Kidney (tissue), 13 donors: ENCODE measurements at regions not wholly inside any gene's neighbourhood (a gene's known extent, or its start where the extent isn't known, plus 50 kb on each side); places are given as distances from the start of the nearest gene placed in this dataset.

Experiments
- DNase-seq, 5 donors: peaks; one replicate each; pipeline ENCODE4 v3.0.0-alpha.2; 2013 to 2020
- FAIRE-seq: peaks from 2 replicates; lab custom pipeline; 2012; peaks lifted over from hg19 to GRCh38; lab: Jason Lieb, UNC
- H3K27ac ChIP-seq, 2 donors: one replicate each; pipeline ENCODE4 v1.7.0; 2013; ENCODE audit warnings: low read depth in 2 of 2, low read length in 2 of 2, inconsistent platforms in 1 of 2
- H3K27me3 ChIP-seq: one replicate; pipeline ENCODE4 v1.7.1; 2013; ENCODE audit warnings: low read length, inconsistent platforms; ENCODE audit not compliant: control insufficient read depth, insufficient read depth
- H3K36me3 ChIP-seq, 3 donors: one replicate each; pipeline versions ENCODE4 v1.7.0 to v1.7.1; 2013; ENCODE audit warnings: low read length in 3 of 3, control low read depth in 1 of 3, inconsistent platforms in 1 of 3; ENCODE audit not compliant: insufficient read depth in 3 of 3, control insufficient read depth in 2 of 3
- H3K4me1 ChIP-seq, 3 donors: one replicate each; pipeline versions ENCODE4 v1.7.0 to v1.7.1; 2013; ENCODE audit warnings: low read length in 3 of 3, inconsistent platforms in 1 of 3, low read depth in 1 of 3; ENCODE audit not compliant: control insufficient read depth in 2 of 3, insufficient read depth in 2 of 3
- H3K4me3 ChIP-seq, 3 donors: one replicate each; pipeline versions ENCODE4 v1.7.0 to v1.8.1; 2013; ENCODE audit warnings: low read length in 3 of 3, control low read depth in 1 of 3, inconsistent platforms in 1 of 3
- H3K9ac ChIP-seq, 3 donors: one replicate each; pipeline versions ENCODE4 v1.7.0 to v1.7.1; 2013; ENCODE audit warnings: low read length in 3 of 3, control low read depth in 1 of 3, inconsistent platforms in 1 of 3
- H3K9me3 ChIP-seq, 3 donors: one replicate each; pipeline versions ENCODE4 v1.7.0 to v1.7.1; 2013; ENCODE audit warnings: low read length in 3 of 3, control low read depth in 1 of 3, inconsistent platforms in 1 of 3; ENCODE audit not compliant: control insufficient read depth in 2 of 3, insufficient read depth in 1 of 3
- intact Hi-C: fragments of 100-400 bp; cut with DNase I; formaldehyde crosslinking; loops from one replicate; pipeline ENCODE4 v1.11.1; 2022
- TF ChIP-seq, protein P1 (sequence below): IDR thresholded peaks from 3 replicates; pipeline ENCODE4 v1.5.1; 2012; ENCODE audit warnings: mild to moderate bottlenecking, moderate library complexity, borderline replicate concordance; ENCODE audit not compliant: insufficient read depth; ENCODE audit errors: extremely low read depth
- donor health status: control.
- donor health status: control.
- donor health status: control.
- donor health status: control.
- donor health status: control.
- donor health status: DM: yes; HTN: yes; CAD: no.
- donor health status: Normal renal cell carcinoma (clear cell type).

DNA sequence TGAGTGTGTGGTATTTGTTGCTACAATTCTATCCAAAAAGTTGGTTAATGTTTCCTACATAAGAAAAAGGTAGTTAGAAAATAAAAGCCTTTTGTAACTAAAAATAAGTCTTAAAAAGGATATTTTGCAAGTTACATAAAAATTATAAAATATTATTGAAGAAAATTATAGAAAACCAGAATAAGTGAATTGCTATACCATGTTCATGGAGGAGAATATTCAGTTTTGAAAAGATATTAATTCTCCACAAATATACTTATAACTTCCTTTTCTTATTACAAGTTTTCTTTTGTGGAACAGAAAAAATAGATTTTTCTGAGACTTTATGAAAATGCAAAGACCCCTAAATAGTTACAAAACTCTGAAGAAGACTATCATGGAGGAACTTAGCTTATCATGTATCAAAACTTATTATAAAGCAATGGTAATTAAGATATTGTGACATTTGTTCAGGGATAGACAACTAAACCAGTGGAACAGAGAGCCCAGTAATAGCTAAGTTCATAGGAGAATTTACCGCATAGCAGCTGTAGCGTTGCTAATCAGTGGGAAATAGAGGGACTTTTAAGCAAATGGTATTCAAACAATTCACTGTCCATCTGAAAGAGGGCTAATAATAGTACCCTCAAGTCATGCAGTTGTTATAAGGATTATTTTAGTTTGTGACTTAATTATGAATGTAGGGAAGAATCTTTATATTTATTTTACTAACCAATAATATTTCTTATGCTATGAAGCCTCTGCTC lies 515.2 kb upstream of the ZNF608 start:
- DNase-seq = no peak
- no peaks in the 10 kb centered on the region for H3K4me1 ChIP-seq
- no peak for FAIRE-seq
- H3K36me3 ChIP-seq = no peaks in the 10 kb centered on the region
- H3K27me3 ChIP-seq = no peaks in the 10 kb centered on the region
- no peak overlapping the region for H3K4me3 ChIP-seq
- peaks cover 0 to 5% (median 0%) of the 10 kb centered on the region in 3 donors for H3K9me3 ChIP-seq
- H3K27ac ChIP-seq = no peak overlapping the region
- intact Hi-C loops = no loop called here
- no peak overlapping the region for H3K9ac ChIP-seq
- TF ChIP-seq, protein P1, sequence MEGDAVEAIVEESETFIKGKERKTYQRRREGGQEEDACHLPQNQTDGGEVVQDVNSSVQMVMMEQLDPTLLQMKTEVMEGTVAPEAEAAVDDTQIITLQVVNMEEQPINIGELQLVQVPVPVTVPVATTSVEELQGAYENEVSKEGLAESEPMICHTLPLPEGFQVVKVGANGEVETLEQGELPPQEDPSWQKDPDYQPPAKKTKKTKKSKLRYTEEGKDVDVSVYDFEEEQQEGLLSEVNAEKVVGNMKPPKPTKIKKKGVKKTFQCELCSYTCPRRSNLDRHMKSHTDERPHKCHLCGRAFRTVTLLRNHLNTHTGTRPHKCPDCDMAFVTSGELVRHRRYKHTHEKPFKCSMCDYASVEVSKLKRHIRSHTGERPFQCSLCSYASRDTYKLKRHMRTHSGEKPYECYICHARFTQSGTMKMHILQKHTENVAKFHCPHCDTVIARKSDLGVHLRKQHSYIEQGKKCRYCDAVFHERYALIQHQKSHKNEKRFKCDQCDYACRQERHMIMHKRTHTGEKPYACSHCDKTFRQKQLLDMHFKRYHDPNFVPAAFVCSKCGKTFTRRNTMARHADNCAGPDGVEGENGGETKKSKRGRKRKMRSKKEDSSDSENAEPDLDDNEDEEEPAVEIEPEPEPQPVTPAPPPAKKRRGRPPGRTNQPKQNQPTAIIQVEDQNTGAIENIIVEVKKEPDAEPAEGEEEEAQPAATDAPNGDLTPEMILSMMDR = no peak

DNA sequence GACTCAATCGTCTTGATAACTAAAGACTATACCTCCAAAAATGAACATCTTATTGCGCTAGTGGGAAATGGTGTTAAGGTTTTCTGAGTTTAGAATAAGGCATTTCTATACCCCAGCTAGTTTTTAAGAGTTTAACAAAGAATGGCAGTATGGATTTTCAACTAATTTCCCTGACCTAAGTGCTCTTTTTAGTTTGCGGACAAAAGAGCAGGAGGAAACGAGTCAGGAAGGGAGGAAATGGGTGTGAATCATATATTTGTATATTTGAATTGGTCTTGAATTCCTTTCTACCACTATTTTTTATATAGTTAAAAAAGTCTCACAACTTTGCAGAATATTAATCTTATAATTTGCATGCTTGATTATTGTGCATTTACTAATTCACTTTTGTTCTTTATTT lies 516.3 kb upstream of the ZNF608 start:
- DNase-seq = no peak
- Histone ChIP-seq H3K36me3 (no peaks in the 10 kb centered on the region), H3K27me3 (no peaks in the 10 kb centered on the region), H3K4me1 (no peaks in the 10 kb centered on the region), H3K9ac (no peak overlapping the region), H3K9me3 (peaks cover 0 to 5% (median 0%) of the 10 kb centered on the region in 3 donors), H3K27ac (no peak overlapping the region), H3K4me3 (no peak overlapping the region)
- FAIRE-seq = no peak
- TF ChIP-seq, protein P1 = no peak
- intact Hi-C loops = no loop called here

DNA sequence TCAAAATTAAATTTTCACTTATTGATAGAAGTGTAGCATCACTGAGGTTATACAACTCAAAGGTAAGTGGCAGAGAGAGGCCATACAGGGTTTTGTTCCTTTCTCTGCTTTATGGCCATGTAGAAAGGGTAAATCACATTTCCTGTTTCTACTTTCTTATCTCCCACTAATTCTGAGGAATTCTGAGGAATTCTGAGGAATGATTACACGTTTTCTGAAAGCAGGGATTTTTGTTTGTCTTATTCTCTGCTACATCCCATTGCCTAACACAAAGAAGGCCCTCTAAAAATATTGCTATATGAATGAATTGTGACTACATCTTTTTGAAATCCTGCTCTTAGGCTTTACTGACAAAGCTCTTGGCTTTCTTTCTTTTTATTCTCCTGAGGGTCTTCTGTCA lies 516.9 kb upstream of the ZNF608 start:
- Histone ChIP-seq H3K9ac (no peak overlapping the region), H3K9me3 (peaks cover 0 to 5% (median 0%) of the 10 kb centered on the region in 3 donors)
- no peak for FAIRE-seq

More for the DNA sequence above, 516.9 kb upstream of the ZNF608 start:
- Histone ChIP-seq H3K36me3 (no peaks in the 10 kb centered on the region), H3K4me3 (no peak overlapping the region), H3K27me3 (no peaks in the 10 kb centered on the region), H3K4me1 (no peaks in the 10 kb centered on the region), H3K27ac (no peak overlapping the region)
- TF ChIP-seq, protein P1 = no peak
- DNase-seq = no peak
- intact Hi-C loops = no loop called here
